Middle frontal gyrus (tissue), 1 donor: ENCODE measurements at regions not wholly inside any gene's neighbourhood (a gene's known extent, or its start where the extent isn't known, plus 50 kb on each side); places are given as distances from the start of the nearest gene placed in this dataset.

Source experiments
- DNase-seq: peaks from one replicate; pipeline ENCODE4 v3.0.0-alpha.2; 2015; ENCODE audit warnings: low spot score; ENCODE audit errors: extremely low spot score

- DNase-seq = no peak
Measured at GRCh38 chr17:77361986-77362620, 221.3 kb downstream of the SEC14L1 start.

- no peak for DNase-seq
Measured at GRCh38 chr17:77363821-77364361, 223.1 kb downstream of the SEC14L1 start.

DNA sequence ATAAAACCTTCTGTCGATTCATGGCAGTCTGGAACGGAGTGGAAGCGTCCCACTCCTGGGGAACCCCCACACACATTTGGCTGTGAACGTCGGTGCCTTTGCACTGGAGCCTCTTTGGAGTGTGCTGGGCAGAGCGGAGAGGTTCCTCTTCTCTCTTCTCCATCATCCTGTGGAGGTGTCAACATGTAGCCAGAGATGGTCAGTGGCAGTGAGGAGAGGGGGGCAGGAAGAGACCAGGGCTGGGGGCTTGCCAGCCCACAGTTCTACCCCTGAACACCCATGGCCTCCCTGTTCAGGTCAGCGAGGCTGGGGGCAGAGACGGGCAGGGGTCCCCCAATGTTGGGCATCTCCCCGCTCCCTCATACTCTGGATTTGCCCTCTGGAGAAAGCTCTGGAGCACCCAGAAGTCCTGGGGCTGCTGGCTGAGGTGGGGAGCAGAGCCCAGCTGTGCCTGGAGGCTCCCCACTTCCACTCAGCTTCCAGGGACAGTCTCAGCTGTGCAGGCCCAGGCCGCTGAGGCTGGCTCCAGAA, 223.7 kb downstream of the SEC14L1 start:
- DNase-seq = no peak

DNA sequence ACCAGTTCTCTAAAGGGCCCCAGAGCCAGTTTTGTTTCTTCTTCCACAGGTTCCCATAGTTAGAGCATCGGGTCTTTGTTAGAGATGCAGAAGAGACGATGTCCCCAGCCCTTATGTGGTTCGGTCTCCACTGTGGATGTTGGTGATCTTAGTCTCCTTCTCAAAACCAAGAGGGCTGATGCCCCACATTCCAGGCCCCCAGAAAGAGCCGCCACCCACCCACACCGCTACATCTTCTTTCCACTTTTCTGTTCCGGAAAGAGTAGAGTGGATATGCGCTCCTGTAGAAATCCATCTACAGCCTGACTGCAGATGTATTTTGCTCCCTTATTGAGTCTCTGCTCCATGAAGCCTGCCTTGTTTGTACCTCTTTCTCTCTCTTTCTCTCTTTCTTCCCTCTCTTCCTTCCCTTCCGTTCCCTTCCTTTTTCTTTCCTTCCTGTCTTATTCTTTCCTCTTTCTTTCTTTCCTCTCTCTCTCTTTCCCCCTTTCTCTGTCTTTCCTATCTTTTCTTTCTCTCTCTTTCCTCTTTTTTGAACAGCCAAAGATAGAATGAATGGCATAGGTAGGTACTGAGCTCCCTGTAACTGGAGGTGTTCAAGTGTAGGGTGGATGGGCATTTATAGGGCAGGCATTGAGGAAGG, 224.3 kb downstream of the SEC14L1 start:
- DNase-seq = no peak

DNA sequence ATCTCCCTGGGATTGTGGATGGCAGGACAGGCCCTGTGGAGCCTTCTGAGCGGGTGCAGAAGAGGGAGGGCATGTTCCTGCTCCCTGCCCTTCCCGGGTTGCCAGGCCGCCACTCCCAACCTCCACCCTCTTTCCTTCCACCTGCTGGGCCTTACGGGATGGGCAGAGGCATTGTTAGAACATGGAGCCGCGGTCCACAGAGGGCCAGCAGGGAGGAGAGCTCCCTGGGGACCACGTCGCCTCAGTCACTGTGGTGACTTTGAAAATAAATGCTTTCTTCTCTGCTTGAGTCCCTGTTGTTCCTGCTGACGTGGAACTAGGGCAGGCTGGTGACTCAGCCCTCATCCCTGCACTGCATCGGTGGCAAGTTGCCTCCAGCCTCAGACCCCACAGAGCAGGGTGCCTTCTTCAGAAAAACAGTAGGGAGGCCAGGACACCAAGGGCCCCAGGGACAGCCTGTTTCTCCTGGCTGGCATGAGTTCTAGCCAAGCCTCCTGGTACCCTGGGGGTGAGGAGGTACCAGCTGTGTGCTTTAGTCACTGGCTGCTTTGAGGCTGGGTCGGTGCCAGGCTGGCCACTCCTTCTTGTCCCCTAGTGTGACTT, 224.9 kb downstream of the SEC14L1 start:
- DNase-seq = no peak

DNA sequence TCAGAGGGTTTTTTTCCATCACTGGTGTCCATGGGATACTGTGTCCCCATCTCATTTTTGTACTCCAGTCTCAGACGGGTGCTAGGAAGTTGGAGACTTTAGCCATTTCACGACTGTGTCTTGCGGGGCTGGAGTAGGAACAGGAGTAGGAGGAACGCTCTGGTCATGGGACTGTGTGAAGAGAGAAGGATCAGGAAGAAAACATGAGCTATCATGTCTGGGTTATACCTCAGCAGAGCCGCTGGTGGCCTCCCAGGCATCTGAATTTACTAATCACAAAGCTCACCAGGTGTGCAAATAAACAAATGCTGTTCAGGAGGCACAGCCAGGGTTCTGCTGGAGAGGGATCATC, 225.4 kb downstream of the SEC14L1 start:
- DNase-seq = no peak

DNA sequence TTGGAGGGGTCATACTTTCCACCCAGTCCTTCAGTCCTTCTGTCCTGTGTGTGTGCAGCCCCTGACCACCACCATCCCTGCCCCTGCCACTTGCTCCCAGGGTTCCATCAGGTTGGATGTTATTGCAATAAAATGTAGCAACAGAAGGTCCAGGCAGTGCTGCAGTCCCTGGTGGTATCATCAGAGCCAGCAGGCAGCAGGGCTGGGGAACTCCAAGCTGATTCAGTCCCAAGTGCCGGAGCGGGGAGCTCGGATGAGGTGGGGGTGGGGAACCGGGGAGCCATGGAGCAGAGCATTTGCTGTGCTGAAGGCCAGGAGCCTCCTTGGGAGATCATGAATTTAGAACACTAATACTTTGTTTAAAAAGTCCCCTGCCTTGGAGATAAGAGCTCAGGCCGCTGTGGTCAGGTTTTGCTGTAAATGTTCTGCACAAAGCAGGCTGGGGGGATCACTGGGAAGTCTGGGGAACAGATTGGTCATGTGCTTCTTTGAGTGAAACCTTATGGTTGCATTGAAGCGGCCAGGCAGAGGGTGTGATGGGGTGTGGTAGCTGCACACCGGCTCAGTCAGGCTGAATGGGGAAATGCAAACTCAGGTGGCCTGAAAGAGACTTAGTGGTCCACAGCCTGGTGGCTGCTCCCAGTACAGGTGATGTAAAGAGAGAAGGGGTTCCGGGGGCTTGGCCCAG, 225.9 kb downstream of the SEC14L1 start:
- DNase-seq = no peak

DNA sequence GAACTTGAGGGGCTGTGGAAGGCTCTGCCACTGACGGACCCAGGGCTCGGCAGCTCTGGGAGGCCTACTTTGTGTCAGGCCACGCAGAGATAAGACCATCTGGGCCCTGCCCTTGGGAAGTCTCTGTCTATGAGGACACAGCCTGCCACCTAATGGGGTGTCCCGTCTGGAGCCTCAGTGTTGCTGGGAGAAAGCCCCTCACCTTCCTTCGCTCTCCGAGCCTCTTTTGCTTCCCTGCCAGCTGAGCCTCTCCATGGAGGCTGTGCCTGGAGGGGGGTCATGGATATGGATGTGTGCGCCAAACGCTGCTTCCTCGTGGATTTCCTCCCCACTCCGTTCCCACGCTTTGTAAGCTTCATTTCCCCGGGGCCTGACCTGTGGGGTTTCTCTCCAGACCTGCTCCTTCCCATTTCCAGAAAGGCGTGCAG, 228.8 kb downstream of the SEC14L1 start:
- DNase-seq = no peak

- no peak for DNase-seq
Measured at GRCh38 chr17:77370586-77370985, 229.8 kb downstream of the SEC14L1 start.

DNA sequence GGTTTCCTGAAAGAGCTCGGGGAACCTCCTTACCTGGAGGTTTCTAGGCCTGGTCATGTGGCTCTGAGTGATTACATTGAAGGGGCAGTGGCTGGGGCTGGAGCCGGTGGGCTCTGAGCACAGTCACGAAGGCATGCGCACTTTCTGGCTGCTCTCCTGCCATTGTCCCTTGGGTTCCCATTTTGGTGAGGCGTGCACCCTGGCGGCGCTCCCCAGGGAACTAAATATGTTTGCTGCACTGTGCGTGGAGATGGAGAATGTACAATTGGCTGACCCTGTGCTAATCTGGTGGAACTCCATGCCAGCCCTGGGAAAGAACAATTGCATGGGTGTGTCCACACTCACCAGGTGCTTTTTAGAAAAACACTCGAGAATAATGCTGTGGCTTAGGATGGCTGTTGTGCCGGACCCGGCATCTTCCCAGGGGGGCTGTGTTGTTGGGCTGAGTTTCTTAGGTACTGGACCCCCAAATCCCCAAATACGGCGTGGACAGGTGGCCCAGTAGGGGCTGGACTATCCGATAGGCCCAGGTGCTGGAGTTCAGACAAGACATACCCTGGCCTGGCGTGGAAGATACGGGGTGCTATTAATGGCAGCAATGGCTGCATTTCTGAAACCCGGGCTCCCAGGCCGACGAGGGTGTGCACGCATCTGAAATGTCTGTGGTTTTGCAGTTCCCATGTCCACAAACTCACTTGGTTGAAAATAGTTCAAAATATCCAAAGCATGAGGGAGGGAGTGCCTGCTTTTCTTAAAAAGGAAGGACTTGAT, 230.5 kb downstream of the SEC14L1 start:
- DNase-seq = no peak

- DNase-seq = no peak
Measured at GRCh38 chr17:77371888-77372443, 231.2 kb downstream of the SEC14L1 start.

GRCh38 chr17:77372444-77373298, 231.9 kb downstream of the SEC14L1 start:
- no peak for DNase-seq

GRCh38 chr17:77373299-77374169, 232.8 kb downstream of the SEC14L1 start:
- no peak for DNase-seq

DNA sequence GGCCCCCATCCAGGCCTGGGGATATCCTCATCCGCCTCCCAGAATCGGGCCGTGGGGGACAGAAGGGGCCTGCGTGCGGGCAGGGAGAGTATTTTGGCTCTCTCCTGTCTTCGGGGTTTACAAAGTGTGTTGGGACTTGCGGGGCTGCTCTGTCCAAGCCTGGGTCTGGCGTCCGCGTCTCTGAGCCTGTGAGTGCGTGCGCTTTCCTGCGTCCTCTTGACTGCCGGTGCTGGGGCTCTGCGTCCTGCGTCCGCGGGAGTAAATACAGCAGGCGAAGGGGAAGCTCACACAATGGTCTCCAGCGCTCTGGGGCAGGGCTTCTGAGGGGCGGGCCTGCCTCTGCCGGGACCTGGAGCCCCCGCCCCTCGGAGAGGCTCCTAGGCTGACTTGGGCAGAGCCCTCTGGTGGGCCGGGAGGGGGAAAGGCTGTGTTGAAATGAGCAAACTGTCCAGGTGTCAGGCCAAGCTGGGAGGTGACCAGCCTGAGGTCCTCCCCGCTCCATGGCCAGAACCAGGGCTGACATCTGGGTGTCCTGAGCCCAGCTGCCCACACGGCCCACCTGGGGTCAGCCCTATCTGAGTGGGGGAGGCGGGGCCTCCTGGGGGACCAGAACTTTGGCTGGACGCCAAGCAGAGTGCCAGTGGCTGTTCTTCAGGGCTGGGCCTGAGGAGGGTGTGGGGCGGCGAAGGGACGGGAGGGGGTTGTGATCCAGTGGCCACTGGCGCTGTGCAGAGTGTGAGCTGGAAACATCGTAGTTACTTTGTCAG, 233.6 kb downstream of the SEC14L1 start:
- DNase-seq = no peak

- no peak for DNase-seq
Measured at GRCh38 chr17:77375108-77375916, 234.5 kb downstream of the SEC14L1 start.

DNA sequence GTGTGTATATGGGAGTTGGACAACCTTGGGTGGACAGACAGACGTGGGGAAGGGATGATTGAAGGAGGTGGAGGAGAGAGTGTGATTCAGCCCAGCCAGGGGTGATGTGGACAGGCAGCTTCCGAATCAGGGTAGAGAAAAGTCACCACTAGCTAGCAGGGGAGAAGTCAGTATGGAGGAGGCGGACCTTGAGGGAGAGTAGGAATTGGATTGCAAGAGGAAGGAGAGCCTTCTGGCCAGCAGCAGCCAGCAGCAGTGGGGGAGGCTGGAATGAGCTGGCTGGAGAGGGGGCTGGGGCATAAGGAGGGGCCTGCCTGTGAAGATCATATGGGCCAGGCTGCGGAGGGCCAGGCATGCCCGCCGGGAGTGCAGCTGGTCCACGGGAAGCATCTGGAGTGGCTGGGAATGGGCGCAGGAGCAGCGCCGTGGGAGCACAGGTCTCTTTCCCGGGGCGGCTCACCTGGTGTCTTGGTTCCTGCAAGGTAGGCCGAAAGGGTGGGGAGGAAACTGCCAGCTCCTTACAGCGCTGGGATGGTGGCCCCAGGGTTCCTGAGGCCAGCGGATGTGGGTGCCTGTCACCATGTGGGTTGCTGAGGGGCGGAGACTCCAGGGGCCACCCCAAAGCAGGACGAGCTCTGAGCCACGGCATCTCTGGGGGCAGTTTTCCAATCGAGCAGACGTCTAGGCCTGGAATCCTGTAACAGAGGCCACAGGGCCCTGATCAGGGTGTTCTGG, 235.3 kb downstream of the SEC14L1 start:
- no peak for DNase-seq
